Vagina (tissue), 2 donors: ENCODE measurements at regions not wholly inside any gene's neighbourhood (a gene's known extent, or its start where the extent isn't known, plus 50 kb on each side); places are given as distances from the start of the nearest gene placed in this dataset.

Experiments
- POLR2AphosphoS5 ChIP-seq, 2 donors: sonication (generic); formaldehyde crosslinking; IDR thresholded peaks; one replicate each; pipeline ENCODE4 v1.9.0; 2017; ENCODE audit warnings: antibody characterized with exemption in 2 of 2, mild to moderate bottlenecking in 2 of 2, low read depth in 1 of 2; ENCODE audit not compliant: insufficient read depth in 1 of 2
- TF ChIP-seq, protein P1 (sequence below), 3 experiments: fragments of 450-650 bp in 2 of 3; fragments of 200-600 bp in 1 of 3; sonication (generic) in 1 of 3; IDR thresholded peaks; one replicate each; pipeline ENCODE4 v1.5.1; 2017 to 2019; ENCODE audit warnings: antibody characterized with exemption in 3 of 3, mild to moderate bottlenecking in 2 of 3, moderate library complexity in 2 of 3

DNA sequence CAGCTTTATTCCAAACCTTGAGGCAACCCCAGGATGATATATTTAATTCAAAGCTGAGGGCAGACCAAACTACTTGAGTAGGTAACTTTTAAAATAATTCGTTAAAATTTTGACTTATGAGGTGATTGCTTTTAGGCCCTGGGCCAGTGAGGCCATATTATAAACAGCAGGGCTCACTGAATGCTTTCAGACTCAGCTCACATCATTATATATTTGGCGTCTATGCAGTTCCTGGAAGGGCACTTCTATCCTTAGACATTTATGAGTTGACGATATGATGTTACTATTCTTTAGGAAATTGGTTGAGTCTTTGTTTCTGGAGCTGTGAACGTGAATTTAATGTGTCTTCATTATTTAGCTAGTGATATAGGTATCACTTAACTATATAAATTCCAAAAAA lies 400.1 kb downstream of the PDHA2 start:
- TF ChIP-seq POLR2AphosphoS5 (IDR thresholded peaks at IDR 0.05; ENCODE audit: insufficient read depth in 1 of 2, low read depth in 1 of 2): no peak
- TF ChIP-seq, protein P1, sequence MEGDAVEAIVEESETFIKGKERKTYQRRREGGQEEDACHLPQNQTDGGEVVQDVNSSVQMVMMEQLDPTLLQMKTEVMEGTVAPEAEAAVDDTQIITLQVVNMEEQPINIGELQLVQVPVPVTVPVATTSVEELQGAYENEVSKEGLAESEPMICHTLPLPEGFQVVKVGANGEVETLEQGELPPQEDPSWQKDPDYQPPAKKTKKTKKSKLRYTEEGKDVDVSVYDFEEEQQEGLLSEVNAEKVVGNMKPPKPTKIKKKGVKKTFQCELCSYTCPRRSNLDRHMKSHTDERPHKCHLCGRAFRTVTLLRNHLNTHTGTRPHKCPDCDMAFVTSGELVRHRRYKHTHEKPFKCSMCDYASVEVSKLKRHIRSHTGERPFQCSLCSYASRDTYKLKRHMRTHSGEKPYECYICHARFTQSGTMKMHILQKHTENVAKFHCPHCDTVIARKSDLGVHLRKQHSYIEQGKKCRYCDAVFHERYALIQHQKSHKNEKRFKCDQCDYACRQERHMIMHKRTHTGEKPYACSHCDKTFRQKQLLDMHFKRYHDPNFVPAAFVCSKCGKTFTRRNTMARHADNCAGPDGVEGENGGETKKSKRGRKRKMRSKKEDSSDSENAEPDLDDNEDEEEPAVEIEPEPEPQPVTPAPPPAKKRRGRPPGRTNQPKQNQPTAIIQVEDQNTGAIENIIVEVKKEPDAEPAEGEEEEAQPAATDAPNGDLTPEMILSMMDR (IDR thresholded peaks at IDR 0.05): no peak
